HL-60 (cell line): ENCODE measurements at regions not wholly inside any gene's neighbourhood (a gene's known extent, or its start where the extent isn't known, plus 50 kb on each side); places are given as distances from the start of the nearest gene placed in this dataset.
"Not testable (repeated sequence)": the region's sequence is repeated elsewhere in the genome, so short reads cannot be mapped to it uniquely, and the experiment has no call there.

Experiments used
- DNase-seq, 2 experiments: peaks; one replicate each; pipeline ENCODE4 v3.0.0-alpha.2; 2010 to 2020; ENCODE audit warnings: low read depth in 1 of 2, low spot score in 1 of 2
- H3K27ac ChIP-seq: fragments of 250-450 bp; sonication (Bioruptor Pico); replicated peaks from 2 replicates; pipeline ENCODE4 v1.5.1; 2020; ENCODE audit warnings: mild to moderate bottlenecking, moderate library complexity
- H3K27me3 ChIP-seq: fragments of 250-450 bp; sonication (Bioruptor Pico); 2 replicates; pipeline ENCODE4 v1.5.1; 2021; ENCODE audit warnings: mild to moderate bottlenecking, moderate library complexity; ENCODE audit not compliant: insufficient read depth, poor library complexity, severe bottlenecking
- H3K4me3 ChIP-seq: replicated peaks from 2 replicates; pipeline ENCODE4 v1.5.1; 2011; ENCODE audit warnings: mild to moderate bottlenecking, control low read depth, low read length; ENCODE audit not compliant: insufficient read depth
- GABPA ChIP-seq: IDR thresholded peaks from 2 replicates; pipeline ENCODE4 v1.6.1; 2012; ENCODE audit warnings: low read depth
- POLR2AphosphoS5 ChIP-seq: IDR thresholded peaks from 2 replicates; pipeline ENCODE4 v1.6.1; 2012; ENCODE audit warnings: low read depth
- SPI1 ChIP-seq: IDR thresholded peaks from 2 replicates; pipeline ENCODE4 v1.6.1; 2012; ENCODE audit warnings: low read depth, mild to moderate bottlenecking, borderline replicate concordance
- TF ChIP-seq, protein P1 (sequence below): IDR thresholded peaks from 2 replicates; pipeline ENCODE4 v1.6.1; 2012; ENCODE audit warnings: low read depth; ENCODE audit not compliant: insufficient replicate concordance
- TF ChIP-seq, protein P2 (sequence below): IDR thresholded peaks from one replicate; pipeline ENCODE4 v1.5.1; 2011; ENCODE audit warnings: low read length, control low read depth, inconsistent platforms; ENCODE audit not compliant: insufficient read depth

DNA sequence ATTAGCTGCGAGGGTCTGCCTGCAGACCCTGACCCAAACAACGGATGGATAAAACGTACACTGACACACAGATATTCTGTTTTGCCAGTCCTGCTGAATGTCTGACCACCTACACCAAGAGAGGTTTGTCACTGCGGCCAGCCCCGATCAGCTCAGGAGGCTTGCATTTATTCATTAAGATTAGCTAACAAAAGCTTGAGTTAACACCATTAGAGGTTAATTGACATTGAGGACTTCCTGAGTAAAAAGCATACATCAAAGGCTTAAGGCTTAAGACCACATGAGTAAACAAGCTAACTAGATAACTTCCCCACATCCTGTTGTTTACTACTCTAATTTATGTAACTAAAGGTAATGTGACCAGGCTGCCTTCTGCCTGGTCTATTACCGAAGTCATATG is 198.1 kb upstream of the TRPC7 start:
- H3K27ac ChIP-seq = no peak overlapping the region
- TF ChIP-seq, protein P1, sequence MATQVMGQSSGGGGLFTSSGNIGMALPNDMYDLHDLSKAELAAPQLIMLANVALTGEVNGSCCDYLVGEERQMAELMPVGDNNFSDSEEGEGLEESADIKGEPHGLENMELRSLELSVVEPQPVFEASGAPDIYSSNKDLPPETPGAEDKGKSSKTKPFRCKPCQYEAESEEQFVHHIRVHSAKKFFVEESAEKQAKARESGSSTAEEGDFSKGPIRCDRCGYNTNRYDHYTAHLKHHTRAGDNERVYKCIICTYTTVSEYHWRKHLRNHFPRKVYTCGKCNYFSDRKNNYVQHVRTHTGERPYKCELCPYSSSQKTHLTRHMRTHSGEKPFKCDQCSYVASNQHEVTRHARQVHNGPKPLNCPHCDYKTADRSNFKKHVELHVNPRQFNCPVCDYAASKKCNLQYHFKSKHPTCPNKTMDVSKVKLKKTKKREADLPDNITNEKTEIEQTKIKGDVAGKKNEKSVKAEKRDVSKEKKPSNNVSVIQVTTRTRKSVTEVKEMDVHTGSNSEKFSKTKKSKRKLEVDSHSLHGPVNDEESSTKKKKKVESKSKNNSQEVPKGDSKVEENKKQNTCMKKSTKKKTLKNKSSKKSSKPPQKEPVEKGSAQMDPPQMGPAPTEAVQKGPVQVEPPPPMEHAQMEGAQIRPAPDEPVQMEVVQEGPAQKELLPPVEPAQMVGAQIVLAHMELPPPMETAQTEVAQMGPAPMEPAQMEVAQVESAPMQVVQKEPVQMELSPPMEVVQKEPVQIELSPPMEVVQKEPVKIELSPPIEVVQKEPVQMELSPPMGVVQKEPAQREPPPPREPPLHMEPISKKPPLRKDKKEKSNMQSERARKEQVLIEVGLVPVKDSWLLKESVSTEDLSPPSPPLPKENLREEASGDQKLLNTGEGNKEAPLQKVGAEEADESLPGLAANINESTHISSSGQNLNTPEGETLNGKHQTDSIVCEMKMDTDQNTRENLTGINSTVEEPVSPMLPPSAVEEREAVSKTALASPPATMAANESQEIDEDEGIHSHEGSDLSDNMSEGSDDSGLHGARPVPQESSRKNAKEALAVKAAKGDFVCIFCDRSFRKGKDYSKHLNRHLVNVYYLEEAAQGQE = no peak
- TF ChIP-seq POLR2AphosphoS5 = no peak
- no peak for TF ChIP-seq GABPA
- no peak for TF ChIP-seq SPI1
- TF ChIP-seq, protein P2, sequence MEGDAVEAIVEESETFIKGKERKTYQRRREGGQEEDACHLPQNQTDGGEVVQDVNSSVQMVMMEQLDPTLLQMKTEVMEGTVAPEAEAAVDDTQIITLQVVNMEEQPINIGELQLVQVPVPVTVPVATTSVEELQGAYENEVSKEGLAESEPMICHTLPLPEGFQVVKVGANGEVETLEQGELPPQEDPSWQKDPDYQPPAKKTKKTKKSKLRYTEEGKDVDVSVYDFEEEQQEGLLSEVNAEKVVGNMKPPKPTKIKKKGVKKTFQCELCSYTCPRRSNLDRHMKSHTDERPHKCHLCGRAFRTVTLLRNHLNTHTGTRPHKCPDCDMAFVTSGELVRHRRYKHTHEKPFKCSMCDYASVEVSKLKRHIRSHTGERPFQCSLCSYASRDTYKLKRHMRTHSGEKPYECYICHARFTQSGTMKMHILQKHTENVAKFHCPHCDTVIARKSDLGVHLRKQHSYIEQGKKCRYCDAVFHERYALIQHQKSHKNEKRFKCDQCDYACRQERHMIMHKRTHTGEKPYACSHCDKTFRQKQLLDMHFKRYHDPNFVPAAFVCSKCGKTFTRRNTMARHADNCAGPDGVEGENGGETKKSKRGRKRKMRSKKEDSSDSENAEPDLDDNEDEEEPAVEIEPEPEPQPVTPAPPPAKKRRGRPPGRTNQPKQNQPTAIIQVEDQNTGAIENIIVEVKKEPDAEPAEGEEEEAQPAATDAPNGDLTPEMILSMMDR = no peak

DNA sequence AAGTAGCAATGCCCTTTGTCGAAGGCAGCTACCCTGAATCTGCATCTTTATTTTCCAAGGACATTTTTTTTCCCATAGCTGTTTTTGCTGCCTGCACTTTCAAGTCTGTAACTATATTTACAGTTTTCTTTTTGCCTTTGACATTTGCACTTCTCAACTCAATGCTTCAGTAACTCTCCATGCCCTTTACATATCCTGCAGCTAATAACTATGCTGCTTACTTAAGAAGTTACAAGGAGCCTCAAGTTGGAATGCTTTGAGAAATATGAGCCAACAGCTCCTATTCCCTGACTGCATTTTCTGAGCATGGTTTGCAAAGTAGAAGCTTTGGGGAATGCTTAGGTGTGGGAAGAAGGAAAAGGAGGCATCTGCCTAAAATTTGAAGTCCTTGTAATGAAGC is 194.8 kb upstream of the TRPC7 start:
- DNase-seq = no peak

More for the DNA sequence above, 198.1 kb upstream of the TRPC7 start:
- no peaks in the 10 kb centered on the region for H3K27me3 ChIP-seq
- H3K4me3 ChIP-seq = no peak overlapping the region
- DNase-seq = no peak

DNA sequence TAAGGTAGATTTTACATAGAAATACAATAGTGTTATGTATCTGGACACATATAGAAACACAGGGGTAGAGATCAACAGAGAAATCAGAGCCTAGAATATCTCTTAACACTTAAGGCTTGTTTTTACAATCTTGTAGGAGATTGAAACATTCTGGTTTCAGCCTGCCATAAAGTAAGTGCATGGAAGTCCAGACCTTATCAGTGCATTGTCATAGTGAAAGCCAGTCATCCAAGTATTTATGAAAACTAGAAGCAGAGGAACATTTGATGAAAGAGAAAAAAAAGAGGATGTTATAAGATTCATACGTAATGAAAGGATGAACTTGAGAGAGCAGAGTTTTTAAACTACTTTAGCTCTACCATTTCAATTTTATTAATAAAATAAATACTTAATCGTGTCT is 194.3 kb upstream of the TRPC7 start:
- no peak overlapping the region for H3K27ac ChIP-seq
- no peak overlapping the region for H3K4me3 ChIP-seq
- DNase-seq = no peak
- H3K27me3 ChIP-seq = no peaks in the 10 kb centered on the region
- no peak for TF ChIP-seq GABPA
- no peak for TF ChIP-seq POLR2AphosphoS5
- TF ChIP-seq SPI1 = no peak
- TF ChIP-seq, protein P2 = no peak
- TF ChIP-seq, protein P1 = no peak

More for the DNA sequence above, 194.8 kb upstream of the TRPC7 start:
- Histone ChIP-seq H3K4me3 (no peak overlapping the region), H3K27ac (no peak overlapping the region), H3K27me3 (no peaks in the 10 kb centered on the region)
- TF ChIP-seq GABPA (no peak), POLR2AphosphoS5 (no peak), SPI1 (no peak)
- TF ChIP-seq, protein P1 = no peak
- TF ChIP-seq, protein P2 = no peak

DNA sequence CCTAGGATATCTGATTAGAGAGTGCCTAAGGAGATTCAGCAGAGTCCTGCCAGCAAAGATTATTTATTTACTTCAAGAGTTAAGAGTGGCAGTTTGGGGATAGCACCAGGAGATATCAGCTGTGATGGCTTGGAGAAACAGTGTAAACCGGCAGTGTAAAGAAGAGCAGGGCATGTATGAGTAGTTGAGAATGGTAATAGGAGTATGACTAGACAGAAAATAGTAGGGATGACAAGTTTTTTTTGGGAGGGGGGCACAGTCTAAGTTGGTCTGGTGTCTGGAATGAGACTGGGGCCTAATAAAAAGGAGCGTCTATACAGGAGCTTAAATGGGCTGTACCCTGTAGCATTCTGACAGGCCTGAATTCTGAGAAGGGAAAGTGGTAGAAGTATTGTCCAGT is 181.8 kb upstream of the TRPC7 start:
- not testable (repeated sequence) for DNase-seq, H3K27me3 ChIP-seq, H3K4me3 ChIP-seq, H3K27ac ChIP-seq

DNA sequence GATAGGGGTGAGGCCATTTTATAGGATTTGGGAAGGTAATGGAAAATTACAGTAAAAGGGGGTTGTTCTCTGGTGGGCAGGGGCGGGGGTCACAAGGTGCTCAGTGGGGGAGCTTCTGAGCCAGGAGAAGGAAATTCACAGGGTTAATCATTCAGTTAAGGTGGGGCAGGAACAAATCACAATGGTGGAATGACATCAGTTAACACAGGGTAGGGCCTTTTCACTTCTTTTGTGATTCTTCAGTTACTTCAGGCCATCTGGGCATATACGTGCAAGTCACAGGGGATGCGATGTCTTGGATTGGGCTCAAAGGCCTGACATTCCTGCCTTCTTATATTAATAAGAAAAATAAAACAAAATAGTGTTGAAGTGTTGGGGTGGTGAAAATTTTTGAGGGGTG is 181.1 kb upstream of the TRPC7 start:
- not testable (repeated sequence) for DNase-seq, H3K27ac ChIP-seq, H3K4me3 ChIP-seq, H3K27me3 ChIP-seq

DNA sequence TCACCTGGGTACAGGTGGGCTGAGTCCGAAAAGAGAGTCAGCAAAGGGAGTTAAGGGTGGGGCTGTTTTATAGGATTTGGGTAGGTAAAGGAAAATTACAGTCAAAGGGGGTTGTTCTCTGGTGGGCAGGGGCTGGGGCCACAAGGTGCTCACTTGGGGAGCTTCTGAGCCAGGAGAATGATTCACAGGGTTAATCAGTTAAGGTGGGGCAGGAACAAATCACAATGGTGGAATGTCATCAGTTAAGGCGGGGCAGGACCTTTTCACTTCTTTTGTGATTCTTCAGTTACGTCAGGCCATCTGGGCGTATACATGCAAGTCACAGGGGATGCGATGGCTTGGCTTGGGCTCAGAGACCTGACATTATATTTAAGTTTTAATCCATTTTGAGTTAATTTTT is 179.7 kb upstream of the TRPC7 start:
- H3K4me3 ChIP-seq, DNase-seq, H3K27me3 ChIP-seq, H3K27ac ChIP-seq: not testable (repeated sequence)
